ENCODE measurements at regions not wholly inside any gene's neighbourhood (a gene's known extent, or its start where the extent isn't known, plus 50 kb on each side); places are given as distances from the start of the nearest gene placed in this dataset.

DNA sequence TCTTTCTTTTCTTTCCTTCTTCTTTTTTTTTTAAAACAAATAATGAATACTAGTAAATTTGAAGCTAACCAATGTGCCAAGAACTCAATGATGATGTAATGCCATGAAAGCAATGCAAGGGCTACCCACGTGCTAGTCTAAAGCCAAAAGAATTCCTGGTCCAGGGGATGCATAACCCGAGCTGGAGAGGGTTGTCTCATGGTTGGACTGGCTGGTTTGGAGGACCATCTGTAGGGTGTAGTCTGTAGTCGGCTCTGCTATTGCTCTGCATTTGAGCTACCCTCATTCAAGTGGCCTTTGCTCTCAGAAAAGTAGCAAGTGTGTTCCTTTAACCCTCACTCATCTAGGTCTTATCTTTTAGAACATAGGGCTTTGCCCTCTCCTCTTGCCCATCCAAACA lies 469.6 kb upstream of the CELF4 start:
- BruUV-seq (replicated peaks) = no TSS peak
- no peak overlapping the region for H3K4me3 ChIP-seq (ENCODE audit: low read length)
- ATAC-seq = no peak
- no peak overlapping the region for H2AFZ ChIP-seq (ENCODE audit: low read length)
- no peak overlapping the region for H3K27ac ChIP-seq (ENCODE audit: low read length)
- H4K20me1 ChIP-seq (ENCODE audit: low read length) = no peaks in the 10 kb centered on the region
- CTCF ChIA-PET = no interaction called here
- no peak overlapping the region for H3K4me2 ChIP-seq (ENCODE audit: low read length)
- H3K4me1 ChIP-seq (ENCODE audit: insufficient read depth, low read length) = no peaks in the 10 kb centered on the region
- POLR2A ChIA-PET (ENCODE audit: unreplicated experiment) = no interaction called here
- DNase-seq = no peak
- H3K9ac ChIP-seq (ENCODE audit: low read length) = no peak overlapping the region
- no peak for TF ChIP-seq EZH2 (IDR thresholded peaks at IDR 0.05; ENCODE audit: low read length, unreplicated experiment)
- TF ChIP-seq EZH2phosphoT487 (IDR thresholded peaks at IDR 0.05; ENCODE audit: borderline replicate concordance, low read length) = no peak
- TF ChIP-seq, protein P1, sequence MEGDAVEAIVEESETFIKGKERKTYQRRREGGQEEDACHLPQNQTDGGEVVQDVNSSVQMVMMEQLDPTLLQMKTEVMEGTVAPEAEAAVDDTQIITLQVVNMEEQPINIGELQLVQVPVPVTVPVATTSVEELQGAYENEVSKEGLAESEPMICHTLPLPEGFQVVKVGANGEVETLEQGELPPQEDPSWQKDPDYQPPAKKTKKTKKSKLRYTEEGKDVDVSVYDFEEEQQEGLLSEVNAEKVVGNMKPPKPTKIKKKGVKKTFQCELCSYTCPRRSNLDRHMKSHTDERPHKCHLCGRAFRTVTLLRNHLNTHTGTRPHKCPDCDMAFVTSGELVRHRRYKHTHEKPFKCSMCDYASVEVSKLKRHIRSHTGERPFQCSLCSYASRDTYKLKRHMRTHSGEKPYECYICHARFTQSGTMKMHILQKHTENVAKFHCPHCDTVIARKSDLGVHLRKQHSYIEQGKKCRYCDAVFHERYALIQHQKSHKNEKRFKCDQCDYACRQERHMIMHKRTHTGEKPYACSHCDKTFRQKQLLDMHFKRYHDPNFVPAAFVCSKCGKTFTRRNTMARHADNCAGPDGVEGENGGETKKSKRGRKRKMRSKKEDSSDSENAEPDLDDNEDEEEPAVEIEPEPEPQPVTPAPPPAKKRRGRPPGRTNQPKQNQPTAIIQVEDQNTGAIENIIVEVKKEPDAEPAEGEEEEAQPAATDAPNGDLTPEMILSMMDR (conservative IDR thresholded peaks at IDR 0.05; ENCODE audit: low read depth, low read length) = no peak
- intact Hi-C loops (cut with micrococcal nuclease) = no loop called here
- H3K36me3 ChIP-seq (ENCODE audit: low read depth, low read length) = no peaks in the 10 kb centered on the region
- H3K9me2 ChIP-seq (replicated peaks; ENCODE audit: low read length) = no peaks in the 10 kb centered on the region
- H3F3A ChIP-seq (ENCODE audit: low read length, unreplicated experiment) = no peaks in the 10 kb centered on the region
- H3K9me3 ChIP-seq (ENCODE audit: low read length) = no peaks in the 10 kb centered on the region
- H3K79me2 ChIP-seq (ENCODE audit: low read length) = no peaks in the 10 kb centered on the region
- H3K27me3 ChIP-seq (ENCODE audit: low read length) = no peaks in the 10 kb centered on the region

DNA sequence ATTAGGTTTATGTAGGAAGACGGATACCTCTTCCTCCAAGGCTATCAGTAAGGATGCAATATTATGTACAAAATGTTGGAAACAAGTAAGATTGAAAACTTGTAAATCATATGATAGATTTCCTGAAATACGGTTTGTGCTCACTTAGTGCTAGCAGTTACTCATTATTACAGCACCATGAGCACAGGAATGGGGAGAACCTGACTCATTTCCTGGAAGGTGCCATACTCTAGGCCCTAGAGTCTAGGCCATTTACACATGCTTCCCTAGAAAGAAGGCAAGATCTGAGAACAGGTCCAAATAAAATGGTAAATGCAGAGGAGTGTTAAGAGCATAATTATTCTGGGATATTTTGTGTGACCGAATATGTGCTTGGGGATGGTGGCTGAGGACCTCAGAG lies 467.7 kb upstream of the CELF4 start:
- BruUV-seq (replicated peaks) = no TSS peak
- Histone ChIP-seq H3K27ac (ENCODE audit: low read length) (no peak overlapping the region), H3K4me3 (ENCODE audit: low read length) (no peak overlapping the region), H3K9me3 (ENCODE audit: low read length) (no peaks in the 10 kb centered on the region), H3K27me3 (ENCODE audit: low read length) (no peaks in the 10 kb centered on the region), H3F3A (ENCODE audit: low read length, unreplicated experiment) (no peaks in the 10 kb centered on the region), H2AFZ (ENCODE audit: low read length) (no peak overlapping the region), H3K9ac (ENCODE audit: low read length) (no peak overlapping the region), H3K79me2 (ENCODE audit: low read length) (no peaks in the 10 kb centered on the region), H3K4me2 (ENCODE audit: low read length) (no peak overlapping the region), H3K36me3 (ENCODE audit: low read depth, low read length) (no peaks in the 10 kb centered on the region), H4K20me1 (ENCODE audit: low read length) (no peaks in the 10 kb centered on the region), H3K9me2 (replicated peaks; ENCODE audit: low read length) (no peaks in the 10 kb centered on the region), H3K4me1 (ENCODE audit: insufficient read depth, low read length) (no peaks in the 10 kb centered on the region)
- DNase-seq (no peak), ATAC-seq (no peak)
- intact Hi-C loops (cut with micrococcal nuclease) = no loop called here
- ChIA-PET POLR2A (ENCODE audit: unreplicated experiment) (no interaction called here), CTCF (no interaction called here)
- TF ChIP-seq EZH2 (IDR thresholded peaks at IDR 0.05; ENCODE audit: low read length, unreplicated experiment) (no peak), EZH2phosphoT487 (IDR thresholded peaks at IDR 0.05; ENCODE audit: borderline replicate concordance, low read length) (no peak)
- TF ChIP-seq, protein P1 (conservative IDR thresholded peaks at IDR 0.05; ENCODE audit: low read depth, low read length) = no peak

DNA sequence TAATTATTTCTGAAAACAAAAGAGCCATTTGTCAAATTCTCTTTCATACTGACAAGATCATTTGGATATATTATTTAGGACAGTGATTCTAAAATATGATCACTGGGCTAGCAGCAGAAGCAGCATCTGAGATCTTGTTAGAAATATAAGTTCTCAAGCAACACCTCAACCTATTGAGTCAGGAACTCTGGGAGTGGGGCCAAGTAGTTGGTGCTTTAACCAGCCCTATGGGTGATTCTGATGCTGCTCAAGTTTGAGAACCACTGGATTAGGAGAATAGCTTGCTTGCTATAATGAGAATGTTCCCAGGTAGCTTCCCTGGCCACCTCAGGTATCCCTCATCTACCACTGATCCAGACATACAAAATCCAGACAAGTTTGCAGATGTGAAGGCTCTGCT lies 466.9 kb upstream of the CELF4 start:
- ChIA-PET CTCF (no interaction called here), POLR2A (ENCODE audit: unreplicated experiment) (no interaction called here)
- no peaks in the 10 kb centered on the region for H3F3A ChIP-seq (ENCODE audit: low read length, unreplicated experiment)
- BruUV-seq (replicated peaks) = no TSS peak
- H3K9me3 ChIP-seq (ENCODE audit: low read length) = no peaks in the 10 kb centered on the region
- no peaks in the 10 kb centered on the region for H3K9me2 ChIP-seq (replicated peaks; ENCODE audit: low read length)
- intact Hi-C loops (cut with micrococcal nuclease) = no loop called here
- no peak overlapping the region for H3K9ac ChIP-seq (ENCODE audit: low read length)
- no peaks in the 10 kb centered on the region for H3K36me3 ChIP-seq (ENCODE audit: low read depth, low read length)
- no peak for DNase-seq
- no peak overlapping the region for H3K4me2 ChIP-seq (ENCODE audit: low read length)
- H3K4me3 ChIP-seq (ENCODE audit: low read length) = no peak overlapping the region
- no peaks in the 10 kb centered on the region for H3K79me2 ChIP-seq (ENCODE audit: low read length)
- no peak for ATAC-seq
- no peak overlapping the region for H3K27ac ChIP-seq (ENCODE audit: low read length)
- H4K20me1 ChIP-seq (ENCODE audit: low read length) = no peaks in the 10 kb centered on the region
- no peak overlapping the region for H2AFZ ChIP-seq (ENCODE audit: low read length)
- TF ChIP-seq EZH2 (IDR thresholded peaks at IDR 0.05; ENCODE audit: low read length, unreplicated experiment) = no peak
- no peak for TF ChIP-seq EZH2phosphoT487 (IDR thresholded peaks at IDR 0.05; ENCODE audit: borderline replicate concordance, low read length)
- TF ChIP-seq, protein P1 (conservative IDR thresholded peaks at IDR 0.05; ENCODE audit: low read depth, low read length) = no peak
- no peaks in the 10 kb centered on the region for H3K4me1 ChIP-seq (ENCODE audit: insufficient read depth, low read length)
- H3K27me3 ChIP-seq (ENCODE audit: low read length) = no peaks in the 10 kb centered on the region
